KG1 (cell line): ENCODE measurements at regions not wholly inside any gene's neighbourhood (a gene's known extent, or its start where the extent isn't known, plus 50 kb on each side); places are given as distances from the start of the nearest gene placed in this dataset.
"Not testable (repeated sequence)": the region's sequence is repeated elsewhere in the genome, so short reads cannot be mapped to it uniquely, and the experiment has no call there.

Experiments
- DNase-seq: peaks from one replicate; lab custom pipeline; 2025; lab: John Stamatoyannopoulos, UW

DNA sequence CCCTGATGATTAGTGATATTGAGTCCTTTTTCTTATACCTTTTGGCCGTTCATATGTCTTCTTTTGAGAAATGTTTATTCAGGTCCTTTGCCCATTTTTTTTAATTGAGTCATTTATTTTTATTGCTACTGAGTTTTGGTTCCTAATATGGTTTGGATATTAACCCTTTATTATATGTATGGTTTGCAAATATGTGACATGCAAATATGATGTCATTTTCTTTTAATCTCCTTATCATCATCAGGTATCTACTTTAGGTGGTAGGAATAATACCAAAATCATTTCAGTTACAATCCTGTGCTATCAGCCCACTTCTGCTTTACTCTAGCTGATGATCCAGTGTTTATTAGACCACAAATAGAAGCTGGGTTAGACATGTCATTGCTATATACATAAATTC, 102.3 kb upstream of the TRPC7 start:
- no peak for DNase-seq

DNA sequence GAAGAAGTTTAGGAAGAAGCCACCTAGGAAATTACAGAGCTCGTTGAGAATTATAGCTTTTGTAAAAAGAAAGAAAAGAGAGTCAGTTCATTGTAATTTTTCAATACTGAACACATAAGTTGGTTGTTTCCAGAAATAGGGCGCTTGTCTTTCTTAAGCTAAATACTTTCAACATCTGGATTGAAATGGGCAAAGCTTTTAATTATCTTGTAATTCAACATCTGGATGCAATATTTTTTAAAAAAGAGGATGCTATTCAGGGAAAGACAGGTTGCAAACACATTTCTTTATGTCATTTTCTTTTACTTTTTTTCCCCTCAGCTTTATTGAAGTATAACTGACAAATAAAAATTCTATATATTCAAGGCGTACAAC, 100.7 kb upstream of the TRPC7 start:
- no peak for DNase-seq

DNA sequence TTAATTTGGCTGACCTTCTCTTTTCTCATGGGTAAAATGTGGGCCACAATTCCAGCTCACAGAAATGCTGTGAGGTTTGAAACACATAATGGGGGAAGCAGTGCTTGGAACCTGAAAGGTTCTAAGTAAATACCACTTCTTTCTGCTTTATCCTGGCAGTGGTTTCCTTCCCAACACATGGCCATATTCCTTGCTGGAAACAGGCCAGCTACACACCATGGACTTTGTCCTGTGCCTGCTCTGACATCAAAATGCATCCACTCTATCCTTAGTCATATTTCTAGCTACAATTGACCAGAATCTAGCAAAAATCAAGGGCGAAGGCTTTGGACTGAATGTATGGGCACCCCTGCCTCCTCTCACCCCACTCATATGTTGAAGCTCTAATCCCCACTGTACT, 93.1 kb upstream of the TRPC7 start:
- no peak for DNase-seq

DNA sequence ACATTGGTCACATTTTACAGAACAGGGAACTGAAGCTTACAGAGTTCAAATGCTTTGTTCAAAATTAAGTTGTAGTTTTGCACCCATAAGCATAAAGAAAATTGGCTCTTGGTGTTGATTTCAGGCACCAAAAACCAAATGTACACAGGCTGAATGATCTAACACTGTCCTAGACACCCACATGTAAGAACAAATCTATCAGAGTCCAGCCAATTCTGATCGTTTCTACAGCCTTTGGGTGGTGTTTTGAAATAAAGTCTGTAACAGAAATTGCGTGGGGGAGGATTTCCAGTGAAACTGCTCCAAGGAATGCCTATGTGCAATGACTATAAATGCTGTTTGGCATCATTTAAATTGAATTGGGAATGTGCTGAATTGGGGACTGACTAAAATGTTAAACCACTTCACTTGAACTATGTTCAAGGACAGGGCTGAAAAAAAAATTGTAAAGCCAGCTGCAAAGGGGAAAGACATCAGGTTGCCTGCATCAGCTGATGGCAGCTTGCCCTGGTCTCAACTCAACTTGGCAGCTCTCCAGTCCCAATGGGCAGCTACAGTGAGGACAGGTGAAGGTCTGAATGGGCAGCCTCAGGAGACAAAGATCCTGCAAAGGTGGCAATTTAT, 92.2 kb upstream of the TRPC7 start:
- DNase-seq: no peak

DNA sequence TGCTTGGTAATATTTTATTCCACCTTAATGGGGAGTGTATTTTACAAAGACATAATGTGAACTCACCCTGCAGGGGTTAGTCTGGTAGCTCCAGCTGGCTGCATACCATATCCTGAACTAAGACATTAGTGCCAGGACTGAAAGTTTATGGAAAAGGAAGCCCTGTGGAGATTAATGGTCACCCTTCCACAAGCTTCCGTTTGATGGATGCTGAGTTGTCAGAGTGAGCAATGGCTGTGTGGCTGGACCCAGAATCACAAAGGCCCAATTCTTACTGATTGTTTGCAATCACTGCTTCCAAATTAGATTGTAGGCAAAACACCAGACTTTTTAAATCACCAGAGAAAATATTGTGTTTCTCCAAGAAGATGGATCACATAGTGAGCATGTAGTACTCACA, 90.1 kb upstream of the TRPC7 start:
- DNase-seq: no peak

DNA sequence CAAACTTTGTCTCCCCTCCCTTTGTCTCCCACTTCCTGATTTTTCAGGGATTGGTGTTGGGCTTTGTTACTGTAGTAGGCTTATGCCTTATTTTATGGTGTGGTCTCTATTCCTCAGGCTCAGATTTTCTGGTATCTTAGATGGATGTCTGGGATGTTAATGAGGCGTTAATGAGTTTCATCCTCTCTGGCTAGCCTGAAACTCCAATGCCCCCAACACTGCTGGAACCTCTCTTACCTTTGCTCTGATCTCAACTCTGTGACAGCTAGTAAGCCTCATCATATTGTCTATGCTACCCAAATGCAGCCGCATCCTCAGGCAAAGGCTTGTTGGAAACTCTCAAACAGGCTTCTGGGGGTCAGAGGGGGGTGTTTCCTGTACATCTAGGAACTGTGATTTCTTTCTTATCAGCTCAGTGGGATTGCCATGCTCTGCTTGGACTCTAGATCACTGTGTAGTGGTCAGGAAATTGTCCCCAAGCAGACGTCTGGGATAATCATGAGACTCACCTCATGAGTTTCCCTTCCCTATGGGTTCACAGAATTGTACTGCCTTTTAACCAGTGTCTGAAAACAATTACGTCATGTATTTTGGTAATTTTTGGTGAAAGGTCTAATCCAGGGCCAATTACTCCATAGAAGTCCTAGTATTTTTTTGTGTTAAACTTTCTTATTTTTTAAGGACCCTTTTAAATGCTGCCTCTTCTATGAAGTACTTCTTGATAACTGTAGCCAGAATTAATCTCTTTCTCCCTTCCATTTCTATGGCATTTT, 88.8 kb upstream of the TRPC7 start:
- DNase-seq: no peak

DNA sequence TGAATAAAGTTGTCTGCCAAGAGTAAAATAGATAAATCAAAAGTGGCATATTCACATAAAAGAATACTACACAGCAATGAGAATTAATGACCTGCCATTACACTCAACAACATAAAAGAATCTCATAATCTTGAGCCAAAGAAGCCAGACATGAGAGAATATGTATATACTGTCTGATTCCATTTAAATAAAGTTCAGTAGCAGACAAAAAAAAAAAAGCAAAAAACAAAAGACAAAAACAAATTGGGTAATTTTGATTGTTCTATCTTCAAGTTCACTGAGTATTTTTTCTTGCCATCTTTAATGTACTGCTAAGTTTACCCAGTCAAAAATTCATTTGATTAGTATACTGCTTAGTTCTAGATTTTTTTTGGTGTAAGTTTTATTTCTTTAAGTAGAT, 87.9 kb upstream of the TRPC7 start:
- DNase-seq: no peak

DNA sequence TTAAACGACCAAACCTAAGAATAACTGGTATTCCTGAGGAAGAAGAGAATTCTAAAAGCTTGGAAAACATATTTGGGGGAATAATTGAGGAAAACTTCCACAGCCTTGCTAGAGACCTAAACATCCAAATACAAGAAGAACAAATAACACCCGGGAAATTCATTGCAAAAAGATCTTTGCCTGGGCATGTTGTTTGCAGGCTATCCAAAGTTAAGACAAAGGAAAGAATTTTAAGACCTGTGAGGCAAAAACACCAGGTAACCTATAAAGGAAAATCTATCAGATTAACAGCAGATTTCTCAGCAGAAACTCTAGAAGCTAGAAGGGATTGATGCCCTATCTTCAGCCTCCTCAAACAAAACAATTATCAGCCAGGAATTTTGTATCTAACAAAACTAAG, 82.2 kb upstream of the TRPC7 start:
- not testable (repeated sequence) for DNase-seq

DNA sequence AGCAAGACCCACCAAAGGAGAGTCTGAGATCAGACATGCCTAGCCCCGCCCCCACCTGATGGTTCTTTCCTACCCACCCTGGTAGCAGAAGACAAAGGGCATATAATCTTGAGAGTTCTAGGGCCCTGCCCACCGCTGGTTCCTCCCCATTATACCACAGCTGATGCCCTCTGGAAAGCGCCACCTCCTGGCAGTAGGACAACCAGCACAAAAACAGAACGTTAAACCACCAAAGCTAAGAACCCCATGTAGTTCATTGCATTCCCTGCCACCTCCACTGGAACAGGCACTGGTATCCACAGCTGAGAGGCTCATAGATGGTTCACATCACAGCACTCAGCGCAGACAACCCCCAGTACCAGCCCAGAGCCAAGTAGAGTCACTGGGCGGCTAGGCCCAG, 81.2 kb upstream of the TRPC7 start:
- no peak for DNase-seq

DNA sequence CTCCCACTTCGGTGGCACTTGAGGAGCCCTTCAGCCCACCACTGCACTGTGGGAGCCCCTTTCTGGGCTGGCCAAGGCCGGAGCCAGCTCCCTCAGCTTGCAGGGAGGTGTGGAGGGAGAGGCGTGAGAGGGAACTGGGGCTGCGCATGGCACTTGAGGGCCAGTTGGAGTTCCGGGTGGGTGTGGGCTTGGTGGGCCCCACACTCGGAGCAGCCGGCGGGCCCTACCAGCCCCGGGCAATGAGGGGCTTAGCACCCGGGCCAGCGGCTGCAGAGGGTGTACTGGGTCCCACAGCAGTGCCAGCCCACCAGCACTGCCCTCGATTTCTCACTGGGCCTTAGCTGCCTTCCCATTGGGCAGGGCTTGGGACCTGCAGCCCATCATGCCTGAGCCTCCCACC, 78.8 kb upstream of the TRPC7 start:
- DNase-seq: not testable (repeated sequence)

DNA sequence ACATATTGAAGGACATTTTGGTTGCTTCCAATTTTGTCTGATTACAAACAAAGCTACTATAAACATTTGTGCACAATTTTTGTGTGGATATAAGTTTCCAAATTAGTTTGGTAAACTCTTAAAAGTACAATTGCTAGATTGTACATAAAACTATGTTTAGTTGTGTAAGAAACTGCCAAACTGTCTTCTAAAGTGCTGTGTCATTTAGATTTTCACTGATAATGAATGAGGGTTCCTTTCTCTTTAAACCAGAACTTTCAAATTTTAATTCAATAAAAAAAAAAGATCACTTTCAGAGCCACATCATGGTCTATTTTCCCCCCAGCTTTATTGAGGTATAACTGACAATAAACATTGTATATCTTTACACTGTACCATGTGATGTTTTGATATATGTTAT, 74.0 kb upstream of the TRPC7 start:
- DNase-seq: no peak

DNA sequence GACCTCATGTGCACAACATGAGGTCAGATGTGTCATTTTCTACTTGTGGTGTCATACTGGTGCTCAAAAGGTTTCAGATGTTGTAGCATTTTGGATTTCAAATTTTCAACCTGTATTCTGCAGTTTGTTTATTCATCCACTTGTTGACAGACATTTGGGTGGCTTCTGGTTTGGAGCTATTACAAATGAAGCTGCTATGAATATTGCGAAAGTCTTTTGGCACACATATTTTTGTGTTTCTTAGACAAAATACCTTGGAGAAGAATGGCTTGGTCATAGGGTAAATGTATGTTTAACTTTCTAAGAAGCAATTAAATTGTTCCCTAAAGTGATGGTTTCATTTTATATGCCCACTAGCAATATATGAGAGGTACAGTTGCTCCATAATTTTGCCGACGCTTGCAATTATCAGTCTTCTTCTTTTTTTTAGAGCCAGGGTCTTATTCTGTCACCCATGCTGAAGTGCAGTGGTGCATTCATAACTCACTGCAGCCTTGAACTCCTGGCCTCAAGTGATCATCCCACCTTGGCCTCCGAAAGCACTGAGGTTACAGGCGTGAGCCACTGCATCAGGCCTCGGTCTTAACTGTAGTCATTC, 70.7 kb upstream of the TRPC7 start:
- DNase-seq: no peak

DNA sequence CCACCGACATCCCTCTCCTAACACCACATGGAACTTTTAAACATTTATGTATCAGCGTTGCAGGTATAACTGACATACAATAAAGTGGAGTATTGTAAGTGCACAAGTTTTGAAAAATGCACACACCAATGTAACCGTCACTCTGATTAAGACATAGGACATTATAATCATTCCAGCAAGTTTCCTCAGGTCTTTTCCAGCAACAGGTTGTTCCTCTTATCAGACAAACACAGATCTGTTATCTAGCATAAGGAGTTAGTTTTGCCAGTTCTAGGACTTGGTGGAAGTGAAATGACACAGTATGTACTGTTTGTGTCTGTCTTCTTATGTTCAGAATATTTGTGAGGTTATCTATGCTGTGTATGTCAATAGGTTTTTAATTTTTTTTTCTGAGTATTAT, 69.5 kb upstream of the TRPC7 start:
- DNase-seq: no peak

DNA sequence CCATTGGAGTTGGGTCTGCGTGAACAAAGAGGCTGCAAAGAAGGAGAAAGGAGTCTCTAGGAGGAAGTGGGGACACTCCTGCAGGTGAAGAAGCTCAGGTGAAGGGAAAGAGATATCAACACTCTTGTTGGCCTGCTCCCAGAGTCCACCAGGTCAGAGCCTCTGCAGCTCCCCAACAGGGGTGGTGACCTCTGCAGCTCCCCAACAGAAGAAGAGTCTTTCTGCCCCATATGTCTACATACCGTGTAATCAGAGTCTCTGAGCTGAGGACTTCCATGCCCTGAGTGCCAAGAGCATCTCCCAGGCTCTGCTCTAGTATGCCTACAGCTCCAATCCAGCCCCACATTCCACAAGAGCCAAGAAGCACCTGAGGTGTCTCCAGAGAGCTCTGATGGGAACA, 67.4 kb upstream of the TRPC7 start:
- DNase-seq: no peak

DNA sequence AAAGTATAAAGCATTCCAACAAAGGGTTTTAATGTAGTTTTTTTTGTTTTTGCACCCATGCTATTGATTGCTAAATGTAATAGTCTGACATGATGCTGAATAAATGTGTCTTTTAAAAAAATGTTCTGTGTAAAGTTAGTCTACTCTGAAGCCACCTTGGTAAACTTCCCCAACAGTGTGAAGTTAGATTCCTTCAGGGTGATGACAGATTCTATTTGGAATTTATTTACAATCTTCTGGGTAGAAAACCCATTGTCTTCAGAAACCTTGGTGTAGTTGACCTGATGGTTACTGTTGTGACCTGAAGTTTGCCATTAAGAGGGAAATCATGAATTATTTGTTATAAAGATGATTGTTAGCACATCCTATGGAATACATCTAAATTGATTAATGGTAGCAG, 64.7 kb upstream of the TRPC7 start:
- DNase-seq: no peak

DNA sequence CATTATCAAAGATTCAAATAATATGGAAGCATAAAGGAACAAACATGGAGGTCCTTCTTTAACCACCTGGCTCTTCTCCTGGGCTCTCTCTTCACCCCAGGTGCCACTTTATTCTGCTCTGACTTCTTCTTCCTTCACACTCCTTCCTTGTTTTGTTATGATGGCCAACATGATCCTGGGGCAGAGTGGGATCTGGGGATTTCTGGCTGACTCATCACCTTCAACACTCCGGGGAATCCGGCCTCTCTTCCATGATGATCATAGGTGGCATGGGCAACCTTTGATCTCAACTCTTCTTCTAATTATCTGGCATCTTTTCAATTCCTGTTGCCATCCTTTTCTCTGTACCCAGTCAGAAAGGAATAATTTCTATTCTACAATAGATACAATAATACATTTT, 62.1 kb upstream of the TRPC7 start:
- no peak for DNase-seq

DNA sequence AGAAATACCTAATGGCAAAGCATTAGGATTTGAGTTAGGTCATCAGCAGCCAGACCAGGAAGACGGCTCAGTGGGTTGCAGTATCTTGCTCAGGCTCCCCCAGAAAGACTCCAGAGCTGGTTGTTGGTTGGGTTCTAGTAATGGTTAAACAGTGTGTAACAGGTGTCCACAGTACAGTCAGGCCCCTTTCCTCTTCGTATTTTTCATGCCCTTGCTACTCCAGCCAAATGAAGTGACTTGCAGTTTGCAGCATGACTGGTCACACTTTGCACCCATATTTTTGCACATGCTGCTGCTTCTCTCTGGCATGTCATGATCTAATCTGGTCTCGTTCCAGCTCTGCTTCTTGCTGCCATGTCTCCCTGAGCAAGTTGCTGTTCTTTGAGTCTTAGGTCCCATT, 60.6 kb upstream of the TRPC7 start:
- DNase-seq: no peak

DNA sequence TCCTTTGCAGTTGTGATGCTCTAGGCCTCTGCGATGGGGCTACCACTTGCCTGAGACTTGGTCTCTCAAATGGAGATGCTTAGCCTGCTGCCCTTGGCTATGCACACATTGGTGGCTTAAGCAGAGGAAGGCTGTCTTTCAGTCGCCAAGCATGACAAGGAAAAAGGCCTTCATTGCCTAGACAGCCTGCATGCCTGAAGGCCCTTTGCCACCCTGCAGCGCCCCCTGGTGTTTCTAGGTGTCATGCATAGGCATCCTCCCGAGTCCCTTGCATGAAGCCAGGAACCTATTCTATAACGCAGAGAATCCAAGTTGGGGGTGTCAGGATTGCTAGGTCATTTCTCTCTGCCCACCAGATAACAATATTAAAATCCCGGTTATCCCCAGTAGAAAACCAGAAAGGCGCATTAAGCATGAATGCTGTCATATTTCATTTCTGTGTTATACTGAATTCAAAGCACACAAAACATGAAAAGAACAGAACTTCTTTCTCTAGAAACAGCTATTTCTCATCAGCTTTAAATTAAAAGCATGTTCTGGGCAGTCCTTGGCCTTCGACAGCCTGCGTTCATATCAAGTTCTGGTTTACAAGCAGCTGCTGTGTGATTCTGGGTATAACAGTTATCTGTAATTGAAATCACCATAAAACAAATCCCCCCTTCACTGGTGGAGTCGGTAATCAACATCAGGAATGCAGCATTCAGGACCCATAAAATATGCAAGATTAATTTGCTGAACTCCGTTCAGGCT, 59.7 kb upstream of the TRPC7 start:
- peak; percentile 1 for DNase-seq

DNA sequence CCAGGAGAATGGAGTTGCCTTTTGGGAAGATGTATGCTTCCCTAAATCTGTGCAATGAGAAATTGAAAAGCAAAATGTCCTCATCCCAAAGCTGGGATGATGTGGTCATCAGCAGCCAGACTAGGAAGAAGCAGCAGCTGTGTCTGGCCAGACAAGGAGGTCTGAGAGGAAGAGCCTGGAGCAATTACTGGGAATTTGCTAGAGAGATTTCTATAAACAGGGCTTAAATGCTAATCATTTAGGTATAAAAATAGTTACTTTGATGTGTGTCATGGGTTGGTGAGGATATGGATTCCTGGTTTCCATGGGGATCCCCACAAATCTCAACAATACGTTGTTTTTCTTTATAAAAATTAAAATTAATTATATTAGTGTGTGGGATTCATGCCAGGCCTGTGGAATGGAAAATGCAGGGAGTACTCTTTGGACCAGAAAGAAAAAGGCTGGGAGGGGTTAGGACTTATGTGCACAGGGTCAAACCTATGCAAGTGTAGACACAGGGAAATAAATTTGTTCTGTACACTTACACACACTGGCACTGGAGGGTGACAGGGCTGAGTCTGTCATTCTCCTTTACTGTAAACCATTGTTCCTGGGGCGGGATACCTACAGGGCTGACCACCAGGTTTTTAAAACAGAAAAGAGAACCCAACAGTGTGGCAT, 58.7 kb upstream of the TRPC7 start:
- DNase-seq: no peak

DNA sequence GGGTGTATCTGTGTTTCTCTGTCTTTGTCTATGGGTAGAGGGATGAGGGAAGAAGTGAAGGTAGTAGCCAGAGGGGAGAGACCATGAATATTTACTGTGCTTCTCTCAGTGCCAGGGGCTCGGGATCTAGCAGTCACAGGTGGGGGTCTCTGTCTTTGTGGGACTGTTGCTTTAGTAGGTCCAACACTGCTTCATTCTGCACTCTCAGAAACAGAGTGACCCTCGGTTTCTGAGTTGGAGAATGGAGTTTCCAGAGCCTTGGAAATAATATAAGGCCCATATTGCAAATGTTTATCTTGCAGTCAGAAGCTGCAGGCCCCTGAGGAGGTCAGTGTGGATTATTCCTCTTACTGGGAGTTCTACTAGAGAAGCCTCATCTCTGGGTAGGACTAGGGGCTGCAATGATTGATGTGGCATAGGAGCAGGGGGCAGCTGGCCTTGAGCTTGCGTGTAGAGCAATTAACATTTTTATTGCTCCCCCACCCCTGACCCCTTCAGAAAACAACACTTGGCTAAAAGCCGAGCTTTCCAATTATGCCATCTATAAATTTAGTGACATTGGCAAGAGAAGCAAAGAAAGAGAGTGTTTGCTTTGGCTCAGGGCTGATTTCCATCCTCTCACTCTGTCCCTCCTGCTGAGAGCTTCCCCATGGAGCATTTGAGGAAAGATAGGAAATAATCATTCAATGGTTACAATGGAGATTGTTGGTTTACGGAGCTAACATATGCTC, 55.0 kb upstream of the TRPC7 start:
- DNase-seq: no peak

DNA sequence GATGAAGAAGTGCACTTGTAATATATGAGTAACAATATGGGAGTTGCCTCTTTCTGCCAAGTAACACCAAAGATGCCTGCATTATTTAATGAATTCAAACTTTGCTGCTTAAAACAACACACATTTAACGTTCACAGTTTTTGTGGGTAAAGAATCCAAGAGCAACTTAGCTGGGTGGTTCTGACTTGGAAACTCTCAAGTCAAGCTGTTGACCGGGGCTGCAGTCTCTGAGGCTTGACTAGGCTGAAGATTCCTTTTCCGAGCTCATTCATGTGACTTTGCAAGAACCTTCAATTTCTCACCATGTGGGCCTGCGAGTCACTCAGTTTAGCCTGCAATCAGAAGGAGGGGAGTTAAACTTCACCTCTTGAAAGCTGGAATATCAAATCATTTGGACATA, 53.0 kb upstream of the TRPC7 start:
- no peak for DNase-seq
